PC-3 (cell line): ENCODE measurements at regions not wholly inside any gene's neighbourhood (a gene's known extent, or its start where the extent isn't known, plus 50 kb on each side); places are given as distances from the start of the nearest gene placed in this dataset.

Experiments used
- EZH2 ChIP-seq: fragments of 300-600 bp; sonication (generic); IDR thresholded peaks from one replicate; pipeline ENCODE4 v1.6.1; 2017; ENCODE audit warnings: antibody characterized with exemption, mild to moderate bottlenecking, low read length; ENCODE audit not compliant: unreplicated experiment
- TF ChIP-seq, protein P1 (sequence below): fragments of 300-600 bp; sonication (generic); conservative IDR thresholded peaks from 2 replicates; pipeline ENCODE4 v1.5.1; 2017; ENCODE audit warnings: antibody characterized with exemption, low read depth, mild to moderate bottlenecking, low read length

DNA sequence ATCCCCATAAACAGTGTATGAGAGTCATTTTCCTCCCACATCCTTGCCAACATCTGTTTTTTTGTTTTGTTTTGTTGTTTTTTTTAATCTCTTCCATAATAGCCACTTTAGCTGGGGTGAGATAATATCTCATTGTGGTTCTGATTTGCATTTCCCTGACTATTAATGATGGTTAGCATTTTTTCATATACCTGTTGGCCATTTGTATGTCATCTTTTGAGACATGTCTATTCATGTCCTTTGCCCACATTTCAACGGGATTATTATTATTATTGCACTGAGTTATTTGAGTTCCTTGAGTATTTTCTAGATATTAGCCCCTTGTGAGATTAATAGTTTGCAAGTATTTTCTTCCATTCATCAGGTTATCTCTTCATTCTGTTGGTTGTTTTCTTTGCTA lies 223.3 kb downstream of the LPIN1 start:
- TF ChIP-seq, protein P1, sequence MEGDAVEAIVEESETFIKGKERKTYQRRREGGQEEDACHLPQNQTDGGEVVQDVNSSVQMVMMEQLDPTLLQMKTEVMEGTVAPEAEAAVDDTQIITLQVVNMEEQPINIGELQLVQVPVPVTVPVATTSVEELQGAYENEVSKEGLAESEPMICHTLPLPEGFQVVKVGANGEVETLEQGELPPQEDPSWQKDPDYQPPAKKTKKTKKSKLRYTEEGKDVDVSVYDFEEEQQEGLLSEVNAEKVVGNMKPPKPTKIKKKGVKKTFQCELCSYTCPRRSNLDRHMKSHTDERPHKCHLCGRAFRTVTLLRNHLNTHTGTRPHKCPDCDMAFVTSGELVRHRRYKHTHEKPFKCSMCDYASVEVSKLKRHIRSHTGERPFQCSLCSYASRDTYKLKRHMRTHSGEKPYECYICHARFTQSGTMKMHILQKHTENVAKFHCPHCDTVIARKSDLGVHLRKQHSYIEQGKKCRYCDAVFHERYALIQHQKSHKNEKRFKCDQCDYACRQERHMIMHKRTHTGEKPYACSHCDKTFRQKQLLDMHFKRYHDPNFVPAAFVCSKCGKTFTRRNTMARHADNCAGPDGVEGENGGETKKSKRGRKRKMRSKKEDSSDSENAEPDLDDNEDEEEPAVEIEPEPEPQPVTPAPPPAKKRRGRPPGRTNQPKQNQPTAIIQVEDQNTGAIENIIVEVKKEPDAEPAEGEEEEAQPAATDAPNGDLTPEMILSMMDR = no peak
- TF ChIP-seq EZH2 = no peak
